ENCODE measurements at regions not wholly inside any gene's neighbourhood (a gene's known extent, or its start where the extent isn't known, plus 50 kb on each side); places are given as distances from the start of the nearest gene placed in this dataset.

DNA sequence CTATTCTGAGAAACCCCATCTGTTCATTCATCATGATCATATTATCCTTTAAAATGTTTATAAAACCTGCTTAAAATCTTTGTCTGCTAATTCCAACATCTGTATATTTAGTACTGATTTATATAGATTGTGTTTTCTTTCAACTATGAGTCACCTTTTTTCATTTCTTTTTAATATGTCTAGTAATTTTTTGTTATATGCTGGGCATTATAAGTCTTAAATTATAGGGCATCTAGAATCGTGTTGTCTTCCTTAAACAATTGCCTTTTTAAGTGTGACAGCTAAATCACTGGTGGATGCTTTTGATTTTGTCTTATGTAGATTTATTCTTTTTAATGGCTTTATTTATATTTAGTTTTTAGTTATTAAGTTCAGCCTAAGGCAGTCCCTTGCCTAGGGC lies 323.4 kb upstream of the THRB start:
- intact Hi-C loops (cut with DNase I, micrococcal nuclease) = no loop called here
- ATAC-seq (no peak), DNase-seq (no peak)
- no peaks in the 10 kb centered on the region for H3K9me3 ChIP-seq
- H3K4me3 ChIP-seq = no peak overlapping the region
- no peak for TF ChIP-seq CTCF (IDR thresholded peaks at IDR 0.05)
- no peaks in the 10 kb centered on the region for H3K4me1 ChIP-seq (ENCODE audit: low read depth)
- no peaks in the 10 kb centered on the region for H3K36me3 ChIP-seq (ENCODE audit: low read depth)

GRCh38 chr3:24828011-24828410 lies 333.4 kb upstream of the THRB start:
- Histone ChIP-seq H3K4me3 (no peak overlapping the region), H3K9me3 (no peaks in the 10 kb centered on the region), H3K36me3 (ENCODE audit: low read depth) (no peaks in the 10 kb centered on the region), H3K4me1 (ENCODE audit: low read depth) (peaks cover 7% of the 10 kb centered on the region)
- intact Hi-C loops (cut with DNase I, micrococcal nuclease) = no loop called here
- DNase-seq (no peak), ATAC-seq (no peak)
- no peak for TF ChIP-seq CTCF (IDR thresholded peaks at IDR 0.05)

- Histone ChIP-seq H3K9me3 (no peaks in the 10 kb centered on the region), H3K36me3 (ENCODE audit: low read depth) (no peaks in the 10 kb centered on the region), H3K4me3 (no peak overlapping the region), H3K4me1 (ENCODE audit: low read depth) (peaks cover 7% of the 10 kb centered on the region)
- intact Hi-C loops (cut with DNase I, micrococcal nuclease) = no loop called here
- ATAC-seq = no peak
- no peak for TF ChIP-seq CTCF (IDR thresholded peaks at IDR 0.05)
- peak in 1 of 3 donors; percentile 2 for DNase-seq
Observed at GRCh38 chr3:24828551-24828950, 333.9 kb upstream of the THRB start.

DNA sequence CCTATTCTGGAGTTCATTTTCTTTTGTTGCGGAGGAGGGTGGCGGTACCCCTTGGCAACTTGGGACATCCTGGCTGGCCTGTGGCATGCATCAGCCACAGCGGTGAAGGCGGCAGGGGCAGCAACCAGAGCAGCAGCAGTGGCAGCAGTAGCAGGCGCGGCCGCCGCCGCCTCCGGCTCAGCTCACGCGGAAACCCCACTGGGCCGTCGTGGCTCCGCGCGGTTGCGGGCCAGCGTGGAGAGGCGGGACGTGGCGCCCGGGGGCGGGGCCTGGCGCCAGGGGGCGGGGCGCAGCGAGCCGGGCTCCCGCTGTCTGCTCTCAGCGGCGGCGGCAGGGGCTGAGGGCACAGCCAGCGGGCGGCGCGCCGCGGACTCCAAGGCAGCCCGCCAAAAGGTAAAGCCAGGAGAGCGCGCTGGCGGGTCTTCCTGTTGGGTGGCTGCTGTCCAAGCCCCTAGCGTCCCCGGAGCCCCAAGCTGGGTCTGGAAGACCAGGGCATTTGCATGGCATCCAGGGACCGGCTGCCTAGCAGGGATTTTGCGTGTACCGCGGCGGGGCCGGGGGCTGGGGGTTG lies 334.4 kb upstream of the THRB start:
- intact Hi-C loops (cut with DNase I, micrococcal nuclease) = no loop called here
- DNase-seq (peak in 2 of 3 donors; percentile 23 to 63), ATAC-seq (peak; percentile 87)
- no peak for TF ChIP-seq CTCF (IDR thresholded peaks at IDR 0.05)
- Histone ChIP-seq H3K9me3 (no peaks in the 10 kb centered on the region), H3K4me1 (ENCODE audit: low read depth) (peaks cover 7% of the 10 kb centered on the region), H3K4me3 (no peak overlapping the region), H3K36me3 (ENCODE audit: low read depth) (no peaks in the 10 kb centered on the region)

DNA sequence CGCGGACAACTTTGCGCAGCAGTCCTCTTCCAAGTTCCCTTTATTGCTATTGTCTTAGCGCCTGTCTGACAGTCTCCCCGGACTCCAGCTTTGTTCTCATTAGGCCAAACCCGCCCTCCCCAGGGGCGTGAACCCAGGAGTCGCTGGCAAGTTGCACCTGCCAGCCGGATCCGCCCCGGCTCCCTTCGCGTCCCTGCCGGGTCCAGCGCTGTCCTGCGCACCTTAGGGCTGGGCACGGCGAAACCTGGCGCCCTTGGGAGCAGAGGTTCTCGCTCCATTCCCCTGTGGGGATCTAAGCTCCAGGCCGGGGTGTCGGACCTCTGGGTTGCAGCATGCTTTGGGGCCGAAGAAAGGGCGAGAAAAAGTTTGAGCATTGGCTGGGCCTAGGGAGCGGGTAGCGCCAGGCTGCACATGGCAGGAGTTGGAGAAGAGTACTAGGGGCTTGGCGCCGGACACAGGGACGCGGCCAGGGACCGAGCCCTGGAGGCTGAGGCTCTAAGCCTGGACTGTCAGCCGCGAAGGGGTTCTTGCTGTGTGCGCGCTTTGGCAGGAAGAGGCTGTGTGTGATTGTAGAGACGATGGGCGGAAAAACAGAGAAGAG lies 335.1 kb upstream of the THRB start:
- H3K4me3 ChIP-seq = no peak overlapping the region
- peaks cover 7% of the 10 kb centered on the region for H3K4me1 ChIP-seq (ENCODE audit: low read depth)
- ATAC-seq (peak; percentile 79), DNase-seq (peak in 2 of 3 donors; percentile 28 to 50)
- no peaks in the 10 kb centered on the region for H3K36me3 ChIP-seq (ENCODE audit: low read depth)
- intact Hi-C loops (cut with DNase I, micrococcal nuclease) = no loop called here
- no peak for TF ChIP-seq CTCF (IDR thresholded peaks at IDR 0.05)
- H3K9me3 ChIP-seq = no peaks in the 10 kb centered on the region

Measured in mucosa of descending colon (tissue), 3 donors.